ENCODE measurements at regions not wholly inside any gene's neighbourhood (a gene's known extent, or its start where the extent isn't known, plus 50 kb on each side); places are given as distances from the start of the nearest gene placed in this dataset.

GRCh38 chr17:14688134-14688533, 387.3 kb downstream of the HS3ST3B1 start:
- intact Hi-C loops (cut with DNase I), result no loop called here
- FAIRE-seq, result no peak
- no peak for DNase-seq

GRCh38 chr17:14672830-14673229, 371.9 kb downstream of the HS3ST3B1 start:
- Histone ChIP-seq H3K27ac (no peak overlapping the region), H3K4me1 (no peaks in the 10 kb centered on the region), H3K36me3 (no peaks in the 10 kb centered on the region), H3K27me3 (no peaks in the 10 kb centered on the region), H3K4me3 (no peak overlapping the region), H3K9me3 (no peaks in the 10 kb centered on the region)
- no peak for TF ChIP-seq CTCF (IDR thresholded peaks at IDR 0.05)
- WGBS, 2 donors, result 24 to 27% methylated on average over 4 of the region's 4 CpGs
- intact Hi-C loops (cut with DNase I), result no loop called here
- FAIRE-seq (no peak), DNase-seq (peak in 3 of 6 donors; percentile 3 to 16 (median 11)), ATAC-seq (peak; percentile 43 to 78 (median 76))

More at GRCh38 chr17:14688134-14688533, 387.3 kb downstream of the HS3ST3B1 start:
- ATAC-seq, result no peak
- Histone ChIP-seq H3K4me3 (no peak overlapping the region), H3K4me1 (no peaks in the 10 kb centered on the region), H3K36me3 (no peaks in the 10 kb centered on the region), H3K27ac (no peak overlapping the region), H3K27me3 (no peaks in the 10 kb centered on the region), H3K9me3 (no peaks in the 10 kb centered on the region)
- WGBS, 2 donors, result 59 to 74% methylated on average over 3 of the region's 3 CpGs
- TF ChIP-seq CTCF (IDR thresholded peaks at IDR 0.05), result no peak

DNA sequence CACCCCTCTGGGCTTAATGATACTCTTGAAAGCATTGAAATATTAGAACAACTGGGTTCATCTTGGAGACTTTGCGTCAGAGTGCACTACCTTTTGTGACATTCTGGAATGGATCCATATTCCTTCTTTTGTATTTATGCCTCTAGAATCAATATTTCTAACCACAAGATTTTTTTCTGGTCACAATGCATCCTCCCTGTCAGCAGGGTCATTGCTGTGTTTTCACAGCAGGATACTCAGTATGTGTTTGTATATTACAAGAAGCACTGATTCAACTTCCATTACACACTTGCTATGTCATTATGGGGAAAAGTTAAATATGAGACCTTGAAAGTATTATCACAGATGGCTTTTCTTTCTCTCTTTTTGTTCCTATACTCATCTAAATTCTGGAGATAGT, 370.0 kb downstream of the HS3ST3B1 start:
- Histone ChIP-seq H3K36me3 (no peaks in the 10 kb centered on the region), H3K27ac (no peak overlapping the region), H3K9me3 (no peaks in the 10 kb centered on the region), H3K27me3 (no peaks in the 10 kb centered on the region), H3K4me3 (no peak overlapping the region), H3K4me1 (no peaks in the 10 kb centered on the region)
- intact Hi-C loops (cut with DNase I), result no loop called here
- DNase-seq (no peak), FAIRE-seq (no peak), ATAC-seq (no peak)
- whole genome bisulfite sequencing, 2 donors, result 69 to 76% methylated on average over 1 of the region's 1 CpG
- no peak for TF ChIP-seq CTCF (IDR thresholded peaks at IDR 0.05)

- FAIRE-seq (no peak), DNase-seq (no peak), ATAC-seq (no peak)
- no peaks in the 10 kb centered on the region for H3K36me3 ChIP-seq
- 9 to 45% methylated on average over 4 of the region's 4 CpGs for WGBS, 2 donors
- no peak for TF ChIP-seq CTCF (IDR thresholded peaks at IDR 0.05)
- H3K4me1 ChIP-seq, result no peaks in the 10 kb centered on the region
- H3K27ac ChIP-seq, result no peak overlapping the region
- intact Hi-C loops (cut with DNase I), result no loop called here
- H3K27me3 ChIP-seq, result no peaks in the 10 kb centered on the region
- H3K9me3 ChIP-seq, result no peaks in the 10 kb centered on the region
- H3K4me3 ChIP-seq, result no peak overlapping the region
Measured at GRCh38 chr17:14664511-14664910, 363.6 kb downstream of the HS3ST3B1 start.

- 35 to 43% methylated on average over 1 of the region's 1 CpG for WGBS, 2 donors
- ATAC-seq (no peak), DNase-seq (no peak), FAIRE-seq (no peak)
- Histone ChIP-seq H3K4me3 (no peak overlapping the region), H3K27me3 (no peaks in the 10 kb centered on the region), H3K27ac (no peak overlapping the region), H3K4me1 (no peaks in the 10 kb centered on the region), H3K9me3 (no peaks in the 10 kb centered on the region), H3K36me3 (no peaks in the 10 kb centered on the region)
- no peak for TF ChIP-seq CTCF (IDR thresholded peaks at IDR 0.05)
- intact Hi-C loops (cut with DNase I), result no loop called here
Measured at GRCh38 chr17:14641117-14641516, 340.2 kb downstream of the HS3ST3B1 start.
